A549 (cell line): ENCODE measurements at regions not wholly inside any gene's neighbourhood (a gene's known extent, or its start where the extent isn't known, plus 50 kb on each side); places are given as distances from the start of the nearest gene placed in this dataset.

ENCODE experiments used
- CEBPB ChIP-seq, 2 experiments: fragments of >200 bp in 1 of 2; sonication (Bioruptor Twin) in 1 of 2; formaldehyde crosslinking in 1 of 2; IDR thresholded peaks; 2 replicates each; pipeline ENCODE4 v1.6.1; 2012 to 2016
- CHD4 ChIP-seq: fragments of 200-600 bp; sonication (generic); IDR thresholded peaks from 2 replicates; pipeline ENCODE4 v1.6.1; 2016; ENCODE audit warnings: antibody characterized with exemption, mild to moderate bottlenecking, borderline replicate concordance
- POLR2A ChIP-seq: IDR thresholded peaks from 2 replicates; pipeline ENCODE4 v1.6.1; 2012; ENCODE audit warnings: mild to moderate bottlenecking, low read length
- POLR2AphosphoS2 ChIP-seq: conservative IDR thresholded peaks from 2 replicates; pipeline ENCODE4 v1.6.1; 2012; ENCODE audit warnings: low read length, improper control_type of control experiment, inconsistent platforms
- SMC3 ChIP-seq: fragments of >200 bp; sonication (Bioruptor Twin); formaldehyde crosslinking; IDR thresholded peaks from 3 replicates; pipeline ENCODE4 v1.6.1; 2018; ENCODE audit warnings: inconsistent platforms
- TF ChIP-seq, protein P1 (sequence below): fragments of >200 bp; sonication (Bioruptor Twin); formaldehyde crosslinking; IDR thresholded peaks from 3 replicates; pipeline ENCODE4 v1.5.1; 2016

DNA sequence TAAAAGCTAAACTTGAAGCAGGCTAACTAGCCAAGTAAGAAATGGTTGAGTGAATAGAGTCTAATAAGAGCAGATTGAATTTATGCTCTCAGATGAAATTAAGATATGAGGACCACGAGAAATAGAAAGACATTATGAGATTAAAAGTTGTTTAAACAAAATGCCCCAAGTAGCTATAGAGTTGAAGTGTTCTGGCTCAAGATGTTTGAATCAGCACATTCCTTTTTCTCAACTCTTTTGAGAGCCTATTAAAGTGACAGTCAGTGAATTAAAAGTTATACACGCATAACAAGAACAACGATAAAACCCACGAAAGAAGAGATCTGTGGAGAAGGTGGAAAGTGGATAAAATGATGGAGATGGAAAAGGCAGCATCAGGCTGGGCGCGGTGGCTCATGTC, 322.2 kb upstream of the ANKRD30A start:
- no peak for TF ChIP-seq CHD4
- TF ChIP-seq SMC3 = no peak
- TF ChIP-seq, protein P1, sequence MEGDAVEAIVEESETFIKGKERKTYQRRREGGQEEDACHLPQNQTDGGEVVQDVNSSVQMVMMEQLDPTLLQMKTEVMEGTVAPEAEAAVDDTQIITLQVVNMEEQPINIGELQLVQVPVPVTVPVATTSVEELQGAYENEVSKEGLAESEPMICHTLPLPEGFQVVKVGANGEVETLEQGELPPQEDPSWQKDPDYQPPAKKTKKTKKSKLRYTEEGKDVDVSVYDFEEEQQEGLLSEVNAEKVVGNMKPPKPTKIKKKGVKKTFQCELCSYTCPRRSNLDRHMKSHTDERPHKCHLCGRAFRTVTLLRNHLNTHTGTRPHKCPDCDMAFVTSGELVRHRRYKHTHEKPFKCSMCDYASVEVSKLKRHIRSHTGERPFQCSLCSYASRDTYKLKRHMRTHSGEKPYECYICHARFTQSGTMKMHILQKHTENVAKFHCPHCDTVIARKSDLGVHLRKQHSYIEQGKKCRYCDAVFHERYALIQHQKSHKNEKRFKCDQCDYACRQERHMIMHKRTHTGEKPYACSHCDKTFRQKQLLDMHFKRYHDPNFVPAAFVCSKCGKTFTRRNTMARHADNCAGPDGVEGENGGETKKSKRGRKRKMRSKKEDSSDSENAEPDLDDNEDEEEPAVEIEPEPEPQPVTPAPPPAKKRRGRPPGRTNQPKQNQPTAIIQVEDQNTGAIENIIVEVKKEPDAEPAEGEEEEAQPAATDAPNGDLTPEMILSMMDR = no peak
- TF ChIP-seq POLR2A = no peak
- no peak for TF ChIP-seq CEBPB (IDR thresholded peaks at IDR 0.05)
- no peak for TF ChIP-seq POLR2AphosphoS2
